ENCODE measurements at regions not wholly inside any gene's neighbourhood (a gene's known extent, or its start where the extent isn't known, plus 50 kb on each side); places are given as distances from the start of the nearest gene placed in this dataset.
"Not testable (repeated sequence)": the region's sequence is repeated elsewhere in the genome, so short reads cannot be mapped to it uniquely, and the experiment has no call there.

DNA sequence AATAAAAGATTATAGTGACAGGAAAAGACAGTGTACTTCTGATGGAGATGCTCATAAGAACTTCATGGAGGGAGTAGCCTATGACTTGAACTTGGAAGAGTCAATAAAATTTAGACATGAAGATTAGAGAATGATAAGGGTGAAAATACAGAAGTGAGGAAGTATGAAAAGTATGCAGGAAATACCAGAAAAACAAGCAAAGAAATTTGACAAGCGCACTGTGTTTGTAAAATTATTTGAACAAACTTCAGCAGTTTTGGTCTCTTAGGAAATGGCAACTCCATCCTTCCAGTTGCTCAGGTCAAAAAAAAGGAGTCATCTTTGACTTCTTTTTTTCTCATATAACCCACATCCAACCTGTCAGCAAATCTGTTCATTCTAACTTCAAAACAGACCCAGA is 864.0 kb upstream of the ZEB2 start:
- H3K27me3 ChIP-seq = no peaks in the 10 kb centered on the region
- H3K4me3 ChIP-seq (ENCODE audit: low read depth in 1 of 2, low read length in 1 of 2) = no peak overlapping the region
- H3K36me3 ChIP-seq = no peaks in the 10 kb centered on the region
- no peak overlapping the region for H3K27ac ChIP-seq
- H3K4me1 ChIP-seq (ENCODE audit: control insufficient read depth in 1 of 2, insufficient read depth in 1 of 2, low read depth in 1 of 2, low read length in 1 of 2) = no peaks in the 10 kb centered on the region
- no peaks in the 10 kb centered on the region for H3K9me3 ChIP-seq
- TF ChIP-seq, protein P1, sequence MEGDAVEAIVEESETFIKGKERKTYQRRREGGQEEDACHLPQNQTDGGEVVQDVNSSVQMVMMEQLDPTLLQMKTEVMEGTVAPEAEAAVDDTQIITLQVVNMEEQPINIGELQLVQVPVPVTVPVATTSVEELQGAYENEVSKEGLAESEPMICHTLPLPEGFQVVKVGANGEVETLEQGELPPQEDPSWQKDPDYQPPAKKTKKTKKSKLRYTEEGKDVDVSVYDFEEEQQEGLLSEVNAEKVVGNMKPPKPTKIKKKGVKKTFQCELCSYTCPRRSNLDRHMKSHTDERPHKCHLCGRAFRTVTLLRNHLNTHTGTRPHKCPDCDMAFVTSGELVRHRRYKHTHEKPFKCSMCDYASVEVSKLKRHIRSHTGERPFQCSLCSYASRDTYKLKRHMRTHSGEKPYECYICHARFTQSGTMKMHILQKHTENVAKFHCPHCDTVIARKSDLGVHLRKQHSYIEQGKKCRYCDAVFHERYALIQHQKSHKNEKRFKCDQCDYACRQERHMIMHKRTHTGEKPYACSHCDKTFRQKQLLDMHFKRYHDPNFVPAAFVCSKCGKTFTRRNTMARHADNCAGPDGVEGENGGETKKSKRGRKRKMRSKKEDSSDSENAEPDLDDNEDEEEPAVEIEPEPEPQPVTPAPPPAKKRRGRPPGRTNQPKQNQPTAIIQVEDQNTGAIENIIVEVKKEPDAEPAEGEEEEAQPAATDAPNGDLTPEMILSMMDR (IDR thresholded peaks at IDR 0.05) = no peak

DNA sequence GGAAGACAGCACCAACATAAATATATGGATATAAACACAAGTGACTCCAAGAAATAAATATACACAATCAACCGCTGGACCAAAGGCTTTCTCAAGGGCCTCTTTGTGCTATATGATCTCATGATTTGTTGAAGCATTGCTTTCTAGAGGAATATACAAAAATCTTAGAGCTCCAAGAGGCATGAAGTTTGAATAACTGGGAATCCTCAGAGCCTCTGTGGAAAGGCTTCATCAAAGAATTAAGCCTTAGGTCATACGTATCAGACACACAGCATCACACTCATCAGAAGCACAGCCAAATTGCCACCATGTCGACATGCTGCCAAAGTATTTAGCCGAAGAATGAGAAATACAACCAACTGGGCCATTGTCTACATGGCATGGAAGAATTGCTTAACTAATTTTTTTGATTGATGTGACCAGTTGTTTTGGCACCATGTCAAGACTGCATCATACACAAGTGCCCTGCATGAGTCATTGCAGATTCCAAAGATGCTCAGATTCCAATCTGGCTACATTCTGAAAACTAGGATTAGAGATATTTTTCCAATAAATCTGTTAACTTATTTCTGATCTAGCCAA is 860.6 kb upstream of the ZEB2 start:
- TF ChIP-seq, protein P1 (IDR thresholded peaks at IDR 0.05) = no peak
- Histone ChIP-seq H3K36me3 (no peaks in the 10 kb centered on the region), H3K27ac (no peak overlapping the region), H3K4me1 (ENCODE audit: control insufficient read depth in 1 of 2, insufficient read depth in 1 of 2, low read depth in 1 of 2, low read length in 1 of 2) (no peaks in the 10 kb centered on the region), H3K9me3 (no peaks in the 10 kb centered on the region), H3K4me3 (ENCODE audit: low read depth in 1 of 2, low read length in 1 of 2) (no peak overlapping the region), H3K27me3 (no peaks in the 10 kb centered on the region)

DNA sequence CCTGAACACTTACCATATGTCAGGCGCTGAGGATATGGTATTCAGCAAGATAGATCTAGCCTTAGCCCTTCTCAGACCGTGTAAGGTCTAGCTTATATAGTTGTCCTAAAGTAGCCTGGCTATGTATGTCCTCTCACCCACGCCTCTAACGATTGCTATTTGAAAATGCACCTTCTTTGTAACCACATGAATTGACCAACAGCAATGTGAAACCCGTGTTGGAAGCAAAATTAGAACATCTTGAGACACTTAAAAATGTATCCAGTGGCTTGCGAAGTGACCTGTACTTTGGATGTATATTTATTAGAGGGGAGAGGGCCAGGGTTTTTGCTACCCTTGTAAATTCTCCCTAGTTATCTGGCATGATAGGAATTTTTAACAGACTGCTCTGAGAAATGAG is 860.0 kb upstream of the ZEB2 start:
- Histone ChIP-seq H3K9me3 (no peaks in the 10 kb centered on the region), H3K4me1 (ENCODE audit: control insufficient read depth in 1 of 2, insufficient read depth in 1 of 2, low read depth in 1 of 2, low read length in 1 of 2) (no peaks in the 10 kb centered on the region), H3K36me3 (no peaks in the 10 kb centered on the region), H3K4me3 (ENCODE audit: low read depth in 1 of 2, low read length in 1 of 2) (no peak overlapping the region), H3K27me3 (no peaks in the 10 kb centered on the region), H3K27ac (no peak overlapping the region)
- TF ChIP-seq, protein P1 (IDR thresholded peaks at IDR 0.05) = no peak

DNA sequence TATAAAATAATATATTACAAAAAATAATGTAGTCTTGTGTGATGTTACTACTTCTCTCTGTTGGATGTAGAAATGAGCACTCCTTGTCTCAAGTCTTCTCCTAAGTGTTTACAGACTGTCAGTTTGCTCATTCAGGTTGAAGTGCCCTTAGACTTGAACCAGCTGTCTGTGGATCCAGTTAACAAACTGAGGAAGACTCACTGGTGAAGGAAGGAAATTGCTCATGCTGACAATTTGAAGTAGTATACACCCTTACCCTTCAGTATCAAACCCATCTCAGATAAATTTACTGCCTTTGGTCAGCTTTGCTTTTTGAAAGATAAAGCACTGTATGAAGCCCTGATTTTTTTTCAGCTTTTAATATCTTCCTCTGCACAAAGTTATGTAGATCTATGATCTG is 854.2 kb upstream of the ZEB2 start:
- Histone ChIP-seq H3K36me3 (no peaks in the 10 kb centered on the region), H3K4me3 (ENCODE audit: low read depth in 1 of 2, low read length in 1 of 2) (no peak overlapping the region), H3K27me3 (no peaks in the 10 kb centered on the region), H3K27ac (no peak overlapping the region), H3K9me3 (no peaks in the 10 kb centered on the region), H3K4me1 (ENCODE audit: control insufficient read depth in 1 of 2, insufficient read depth in 1 of 2, low read depth in 1 of 2, low read length in 1 of 2) (no peaks in the 10 kb centered on the region)
- TF ChIP-seq, protein P1 (IDR thresholded peaks at IDR 0.05) = no peak

DNA sequence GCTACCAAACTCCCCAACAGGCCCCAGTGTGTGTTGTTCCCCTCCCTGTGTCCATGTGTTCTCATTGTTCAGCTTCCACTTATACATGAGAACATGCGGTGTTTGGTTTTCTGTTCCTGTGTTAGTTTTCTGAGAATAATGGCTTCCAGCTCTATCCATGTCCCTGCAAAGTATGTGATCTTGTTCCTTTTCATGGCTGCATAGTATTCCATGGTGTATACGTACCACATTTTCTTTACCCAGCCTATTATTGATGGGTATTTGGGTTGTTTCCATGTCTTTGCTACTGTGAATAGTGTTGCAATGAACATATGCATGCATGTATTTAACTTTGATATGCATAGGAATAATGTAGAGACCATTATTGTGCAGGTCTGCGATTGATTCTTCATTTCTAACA is 847.4 kb upstream of the ZEB2 start:
- not testable (repeated sequence) for H3K36me3 ChIP-seq; H3K9me3 ChIP-seq; H3K4me3 ChIP-seq (ENCODE audit: low read depth in 1 of 2, low read length in 1 of 2); H3K27ac ChIP-seq; H3K4me1 ChIP-seq (ENCODE audit: control insufficient read depth in 1 of 2, insufficient read depth in 1 of 2, low read depth in 1 of 2, low read length in 1 of 2); H3K27me3 ChIP-seq

DNA sequence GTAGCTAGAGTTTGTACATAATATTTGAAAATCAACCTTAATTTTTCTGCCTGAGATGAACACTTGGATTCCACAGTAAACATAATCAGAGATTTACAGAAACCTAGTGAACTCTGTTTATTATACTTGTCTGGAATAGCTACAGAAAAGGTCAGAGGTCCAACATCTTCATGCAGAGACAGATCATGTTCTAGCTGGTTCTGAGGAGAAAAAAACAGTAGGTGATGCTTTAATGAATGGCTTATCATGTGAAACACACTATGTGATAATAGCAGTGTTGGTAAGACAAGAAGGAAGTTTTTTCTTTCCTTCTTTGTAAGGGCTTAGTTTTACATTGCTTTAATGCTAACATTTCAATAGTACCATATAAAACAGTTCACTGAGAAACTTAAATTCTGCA is 846.4 kb upstream of the ZEB2 start:
- no peaks in the 10 kb centered on the region for H3K4me1 ChIP-seq (ENCODE audit: control insufficient read depth in 1 of 2, insufficient read depth in 1 of 2, low read depth in 1 of 2, low read length in 1 of 2)
- TF ChIP-seq, protein P1 (IDR thresholded peaks at IDR 0.05) = no peak
- H3K9me3 ChIP-seq = no peaks in the 10 kb centered on the region
- H3K4me3 ChIP-seq (ENCODE audit: low read depth in 1 of 2, low read length in 1 of 2) = no peak overlapping the region
- H3K36me3 ChIP-seq = no peaks in the 10 kb centered on the region
- no peaks in the 10 kb centered on the region for H3K27me3 ChIP-seq
- H3K27ac ChIP-seq = no peak overlapping the region

Data from neutrophil (primary cell).